HepG2 (cell line): ENCODE measurements at regions not wholly inside any gene's neighbourhood (a gene's known extent, or its start where the extent isn't known, plus 50 kb on each side); places are given as distances from the start of the nearest gene placed in this dataset.

Experiments
- ATAC-seq: fragments of 200-7000 bp; cut with Tn5 transposase; 3 replicates; pipeline ENCODE4 v1.9.1; 2020; ENCODE audit warnings: mild to moderate bottlenecking, moderate library complexity
- BruUV-seq: library from RNA; stranded (reverse); fragments of 400-500 nt; replicated peaks from 2 replicates; lab custom pipeline; 2021; lab: Mats Ljungman, UMichigan
- CTCF ChIA-PET: fragments of 300-600 bp; formaldehyde crosslinking; extraction: SDS; loops from one replicate; lab custom pipeline; 2021; ENCODE audit warnings: low total read pairs, inconsistent platforms, low intra/inter-chr PET ratio; lab: Yijun Ruan, JAX
- POLR2A ChIA-PET: fragments of 350-600 bp; sonication (Branson Sonifier 250); formaldehyde crosslinking; loops from one replicate; lab custom pipeline; 2020; ENCODE audit warnings: antibody characterized with exemption, inconsistent platforms; lab: Yijun Ruan, JAX
- DNase-seq: peaks from one replicate; pipeline ENCODE4 v3.0.0-alpha.2; 2015; ENCODE audit warnings: low spot score
- FAIRE-seq: peaks from 3 replicates; lab custom pipeline; 2011; peaks lifted over from hg19 to GRCh38; lab: Jason Lieb, UNC
- H2AFZ ChIP-seq: one replicate; pipeline ENCODE4 v1.6.1; 2011; ENCODE audit warnings: low read length, inconsistent platforms
- H3K27ac ChIP-seq: fragments of 300-600 bp; 3 replicates; pipeline ENCODE4 v1.8.0; 2011; ENCODE audit warnings: mixed run types, mild to moderate bottlenecking, mixed read lengths, low read length, inconsistent platforms; ENCODE audit not compliant: insufficient read depth; ENCODE audit errors: extremely low read length
- H3K27me3 ChIP-seq, 2 experiments: fragments of 200-600 bp in 1 of 2; 2 replicates in 1 of 2; 3 replicates in 1 of 2; pipeline versions ENCODE4 v1.6.0 to v1.8.0; 2011; ENCODE audit warnings: low read length in 2 of 2, mild to moderate bottlenecking in 2 of 2, moderate library complexity in 2 of 2, inconsistent platforms in 1 of 2; ENCODE audit not compliant: insufficient read depth in 2 of 2, control insufficient read depth in 1 of 2
- H3K36me3 ChIP-seq, 2 experiments: fragments of 200-600 bp in 1 of 2; replicated peaks in 1 of 2; 2 replicates in 1 of 2; 3 replicates in 1 of 2; pipeline versions ENCODE4 v1.5.1 to v1.8.0; 2011; ENCODE audit warnings: low read length in 2 of 2, inconsistent platforms in 1 of 2; ENCODE audit not compliant: insufficient read depth in 2 of 2, control insufficient read depth in 1 of 2
- H3K4me1 ChIP-seq: 2 replicates; pipeline ENCODE4 v1.5.1; 2012; ENCODE audit warnings: low read length, inconsistent platforms; ENCODE audit not compliant: insufficient read depth
- H3K4me2 ChIP-seq: 2 replicates; pipeline ENCODE4 v1.6.0; 2011; ENCODE audit warnings: low read depth, low read length, inconsistent platforms
- H3K4me3 ChIP-seq, 3 experiments: fragments of 200-600 bp in 1 of 3; sonication (generic), shearing (Covaris generic) in 1 of 3; replicated peaks in 1 of 3; 2 replicates each; pipeline ENCODE4 v1.5.1; 2011 to 2016; ENCODE audit warnings: low read length in 3 of 3, inconsistent platforms in 2 of 3, low read depth in 2 of 3, mild to moderate bottlenecking in 2 of 3, control low read depth in 1 of 3, mixed read lengths in 1 of 3; ENCODE audit not compliant: insufficient read depth in 1 of 3
- H3K79me2 ChIP-seq: one replicate; pipeline ENCODE4 v1.6.1; 2011; ENCODE audit warnings: low read length, inconsistent platforms; ENCODE audit not compliant: insufficient read depth
- H3K9ac ChIP-seq: 2 replicates; pipeline ENCODE4 v1.6.0; 2011; ENCODE audit warnings: mild to moderate bottlenecking, low read depth, low read length, inconsistent platforms; ENCODE audit not compliant: insufficient read depth
- H3K9me3 ChIP-seq: 2 replicates; pipeline ENCODE4 v1.5.1; 2012; ENCODE audit warnings: mild to moderate bottlenecking, low read length
- H4K20me1 ChIP-seq: 2 replicates; pipeline ENCODE4 v1.6.0; 2011; ENCODE audit warnings: inconsistent platforms, mild to moderate bottlenecking, low read length, moderate library complexity; ENCODE audit not compliant: insufficient read depth
- MYPOP ChIP-seq: sonication (generic); formaldehyde crosslinking; IDR thresholded peaks from 2 replicates; pipeline ENCODE4 v1.8.1; 2023; ENCODE audit warnings: mild to moderate bottlenecking, moderate library complexity, missing genetic modification reagents
- ZNF547 ChIP-seq: sonication (generic); formaldehyde crosslinking; IDR thresholded peaks from 2 replicates; pipeline ENCODE4 v1.5.1; 2020; ENCODE audit warnings: mild to moderate bottlenecking, missing genetic modification reagents
- ZNF605 ChIP-seq: sonication (generic); formaldehyde crosslinking; IDR thresholded peaks from 2 replicates; pipeline ENCODE4 v1.8.0; 2022; ENCODE audit warnings: mild to moderate bottlenecking, missing genetic modification reagents
- WGBS: methylation state at CpG from one replicate; pipeline ENCODE4 v1.1.6; 2017; ENCODE audit warnings: low lambda C conversion rate; 5-methylcytosine and 5-hydroxymethylcytosine counted together
- in situ Hi-C: cut with HindIII; loops from 2 replicates; pipeline ENCODE4 v1.10.0; 2017; ENCODE audit warnings: low pct_unique_long_range_greater_than_20kb; ENCODE audit not compliant: extremely low pct_ligation_motif_present
- intact Hi-C: fragments of 100-400 bp; cut with micrococcal nuclease; formaldehyde crosslinking; loops from one replicate; pipeline ENCODE4 v1.10.0; 2022; ENCODE audit not compliant: unreplicated experiment

- Histone ChIP-seq H3K36me3 (no peaks in the 10 kb centered on the region), H2AFZ (no peak overlapping the region), H3K4me2 (no peak overlapping the region), H3K27ac (no peak overlapping the region), H3K79me2 (no peaks in the 10 kb centered on the region), H3K9me3 (peaks cover 23% of the 10 kb centered on the region), H3K9ac (no peak overlapping the region), H4K20me1 (no peaks in the 10 kb centered on the region), H3K4me1 (no peaks in the 10 kb centered on the region), H3K4me3 (no peak overlapping the region), H3K27me3 (no peaks in the 10 kb centered on the region)
- FAIRE-seq (no peak), ATAC-seq (no peak), DNase-seq (no peak)
- WGBS, result 3% methylated on average over 5 of the region's 6 CpGs
- ChIA-PET POLR2A (no interaction called here), CTCF (no interaction called here)
- intact Hi-C loops (no loop called here), in situ Hi-C loops (no loop called here)
- no peak for TF ChIP-seq MYPOP (CRISPR knock-in tag)
- TF ChIP-seq ZNF605 (CRISPR knock-in tag), result no peak
- TF ChIP-seq ZNF547, result no peak
- BruUV-seq, result no TSS peak
Observed at GRCh38 chr13:88526186-88526852, 855.1 kb downstream of the SLITRK5 start.

DNA sequence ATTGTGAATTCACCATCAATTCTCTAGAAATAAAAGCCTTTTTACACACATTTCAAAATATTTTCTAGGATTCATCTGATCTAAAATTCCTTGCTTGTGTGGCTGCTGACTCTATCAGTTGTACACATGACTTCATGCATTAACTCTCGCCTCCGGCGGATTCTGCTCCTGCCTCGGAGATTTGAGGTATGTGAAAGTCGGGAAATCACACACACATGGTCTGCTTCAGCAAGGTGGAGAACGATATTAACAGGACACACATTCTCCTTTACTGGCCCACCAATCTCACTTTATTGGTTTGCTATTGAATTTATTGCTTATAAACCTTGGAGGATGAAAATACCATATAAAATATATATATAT lies 855.7 kb downstream of the SLITRK5 start:
- Histone ChIP-seq H3K79me2 (no peaks in the 10 kb centered on the region), H3K27ac (no peak overlapping the region), H2AFZ (no peak overlapping the region), H4K20me1 (no peaks in the 10 kb centered on the region), H3K36me3 (no peaks in the 10 kb centered on the region), H3K9ac (no peak overlapping the region), H3K4me1 (no peaks in the 10 kb centered on the region), H3K27me3 (no peaks in the 10 kb centered on the region), H3K9me3 (peaks cover 19% of the 10 kb centered on the region), H3K4me2 (no peak overlapping the region), H3K4me3 (no peak overlapping the region)
- WGBS, result 39% methylated on average over 6 of the region's 6 CpGs
- BruUV-seq, result no TSS peak
- intact Hi-C loops (no loop called here), in situ Hi-C loops (no loop called here)
- no peak for TF ChIP-seq ZNF547
- FAIRE-seq (no peak), ATAC-seq (no peak), DNase-seq (no peak)
- POLR2A ChIA-PET, result no interaction called here
- CTCF ChIA-PET, result no interaction called here
